GM12875 (cell line): ENCODE measurements at regions not wholly inside any gene's neighbourhood (a gene's known extent, or its start where the extent isn't known, plus 50 kb on each side); places are given as distances from the start of the nearest gene placed in this dataset.

Source experiments
- H3K4me3 ChIP-seq: one replicate; pipeline ENCODE4 v1.5.1; 2011; ENCODE audit warnings: low read depth, low read length, control low read depth
- TF ChIP-seq, protein P1 (sequence below): IDR thresholded peaks from 2 replicates; pipeline ENCODE4 v1.5.1; 2011; ENCODE audit warnings: low read depth, mild to moderate bottlenecking, control low read depth, inconsistent platforms, low read length, moderate library complexity, borderline replicate concordance; ENCODE audit not compliant: insufficient read depth

GRCh38 chr2:19035238-19035637 lies 323.2 kb downstream of the OSR1 start:
- TF ChIP-seq, protein P1, sequence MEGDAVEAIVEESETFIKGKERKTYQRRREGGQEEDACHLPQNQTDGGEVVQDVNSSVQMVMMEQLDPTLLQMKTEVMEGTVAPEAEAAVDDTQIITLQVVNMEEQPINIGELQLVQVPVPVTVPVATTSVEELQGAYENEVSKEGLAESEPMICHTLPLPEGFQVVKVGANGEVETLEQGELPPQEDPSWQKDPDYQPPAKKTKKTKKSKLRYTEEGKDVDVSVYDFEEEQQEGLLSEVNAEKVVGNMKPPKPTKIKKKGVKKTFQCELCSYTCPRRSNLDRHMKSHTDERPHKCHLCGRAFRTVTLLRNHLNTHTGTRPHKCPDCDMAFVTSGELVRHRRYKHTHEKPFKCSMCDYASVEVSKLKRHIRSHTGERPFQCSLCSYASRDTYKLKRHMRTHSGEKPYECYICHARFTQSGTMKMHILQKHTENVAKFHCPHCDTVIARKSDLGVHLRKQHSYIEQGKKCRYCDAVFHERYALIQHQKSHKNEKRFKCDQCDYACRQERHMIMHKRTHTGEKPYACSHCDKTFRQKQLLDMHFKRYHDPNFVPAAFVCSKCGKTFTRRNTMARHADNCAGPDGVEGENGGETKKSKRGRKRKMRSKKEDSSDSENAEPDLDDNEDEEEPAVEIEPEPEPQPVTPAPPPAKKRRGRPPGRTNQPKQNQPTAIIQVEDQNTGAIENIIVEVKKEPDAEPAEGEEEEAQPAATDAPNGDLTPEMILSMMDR: no peak
- no peak overlapping the region for H3K4me3 ChIP-seq

DNA sequence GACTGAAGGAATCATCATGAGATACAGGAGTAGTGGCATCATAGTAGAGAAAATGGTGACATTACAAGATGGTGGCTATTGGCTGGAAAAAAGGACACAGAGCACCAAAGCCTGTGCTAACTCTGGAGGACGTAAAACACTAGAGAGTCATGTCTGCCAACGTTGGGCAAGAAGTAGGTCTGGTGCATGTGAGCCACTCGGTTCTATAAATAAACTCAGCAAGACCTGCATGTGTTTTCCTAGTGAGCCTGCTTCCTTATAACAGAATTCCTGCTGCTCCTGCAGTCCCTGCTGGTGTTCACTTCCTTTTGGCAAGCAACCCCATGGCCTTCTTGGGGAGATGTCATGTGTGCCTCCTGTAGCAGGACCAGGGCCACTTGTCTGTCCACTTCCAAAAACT lies 325.2 kb downstream of the OSR1 start:
- H3K4me3 ChIP-seq: no peak overlapping the region
- TF ChIP-seq, protein P1: no peak

DNA sequence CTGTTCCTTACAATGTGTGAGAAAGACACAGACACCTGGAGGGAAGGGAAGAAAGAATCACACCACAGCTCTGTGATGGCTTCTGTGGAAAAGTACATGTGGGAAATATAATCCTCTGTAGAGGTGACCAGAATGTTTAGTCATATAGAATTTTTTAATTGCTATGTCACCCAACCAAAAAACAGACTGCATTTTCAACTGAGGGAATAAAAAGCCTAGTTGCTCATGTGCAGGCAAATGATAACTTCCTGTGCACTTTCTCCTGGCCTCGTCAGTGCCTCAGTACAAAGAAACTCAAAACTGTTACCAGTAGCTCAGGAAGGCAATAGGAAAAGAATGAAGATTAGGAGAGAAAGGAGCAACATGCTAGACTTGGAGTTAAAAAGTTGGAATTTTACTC lies 326.8 kb downstream of the OSR1 start:
- no peak overlapping the region for H3K4me3 ChIP-seq
- TF ChIP-seq, protein P1: no peak

- TF ChIP-seq, protein P1: no peak
- H3K4me3 ChIP-seq: no peak overlapping the region
Observed at GRCh38 chr2:19029655-19030054, 328.8 kb downstream of the OSR1 start.

DNA sequence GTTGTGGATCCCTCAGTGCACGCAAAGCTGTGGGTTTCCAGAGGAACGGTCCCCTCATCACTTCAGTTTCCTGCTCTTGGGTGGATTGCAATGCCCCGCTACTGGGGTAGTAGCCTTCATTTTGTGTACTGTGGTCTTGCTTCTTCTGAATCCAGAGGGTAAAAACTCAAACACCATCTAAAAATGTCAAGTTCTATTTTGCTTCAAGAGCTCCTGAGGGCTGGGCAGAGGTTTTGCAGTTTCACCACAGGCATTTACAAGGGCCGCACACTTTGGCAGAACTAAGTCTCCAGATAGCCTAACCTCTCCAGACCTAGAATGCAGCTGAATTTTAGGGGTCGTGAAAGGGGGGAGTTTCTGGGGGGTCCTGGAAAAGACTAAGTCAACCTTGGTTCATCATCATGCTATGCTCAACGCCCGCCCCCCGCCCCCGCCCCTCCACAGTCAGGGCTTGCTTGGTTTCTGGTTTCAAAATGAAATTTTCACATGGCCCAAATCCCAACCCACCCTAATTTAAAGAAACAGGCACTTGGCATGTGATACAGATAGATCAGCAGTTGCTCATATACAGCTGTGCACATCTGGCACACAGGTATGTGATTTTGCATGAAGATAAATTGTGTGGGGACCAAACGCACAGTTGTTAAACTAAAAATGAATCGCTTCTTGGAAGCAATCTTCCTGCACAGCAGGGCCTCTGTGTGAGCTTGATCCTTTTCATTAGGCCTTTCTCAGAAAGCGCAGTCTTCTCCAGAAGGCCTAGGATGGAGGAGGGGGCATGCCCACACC lies 329.6 kb downstream of the OSR1 start:
- H3K4me3 ChIP-seq: no peak overlapping the region
- TF ChIP-seq, protein P1: no peak

GRCh38 chr2:19027626-19028025 lies 330.8 kb downstream of the OSR1 start:
- H3K4me3 ChIP-seq: no peak overlapping the region
- TF ChIP-seq, protein P1: no peak

GRCh38 chr2:19026261-19026660 lies 332.2 kb downstream of the OSR1 start:
- H3K4me3 ChIP-seq: no peak overlapping the region
- TF ChIP-seq, protein P1: no peak
